AG09319 (cell line): ENCODE measurements at regions not wholly inside any gene's neighbourhood (a gene's known extent, or its start where the extent isn't known, plus 50 kb on each side); places are given as distances from the start of the nearest gene placed in this dataset.

Experiments used
- DNase-seq: peaks from one replicate; pipeline ENCODE4 v3.0.0-alpha.2; 2010; ENCODE audit warnings: low read depth; ENCODE audit errors: extremely low read depth
- CTCF ChIP-seq: IDR thresholded peaks from 2 replicates; pipeline ENCODE4 v1.5.1; 2011; ENCODE audit warnings: low read depth, mild to moderate bottlenecking, inconsistent platforms, low read length, moderate library complexity

- DNase-seq, result no peak
- TF ChIP-seq CTCF, result no peak
These were observed 135.2 kb upstream of the GADL1 start for GRCh38 chr3:31029706-31030105.

- TF ChIP-seq CTCF, result no peak
- no peak for DNase-seq
These were observed 141.2 kb upstream of the GADL1 start for GRCh38 chr3:31035681-31036080.

- TF ChIP-seq CTCF, result no peak
- no peak for DNase-seq
These were observed 143.8 kb upstream of the GADL1 start for GRCh38 chr3:31038086-31038739.

- no peak for DNase-seq
- no peak for TF ChIP-seq CTCF
These were observed 144.7 kb upstream of the GADL1 start for GRCh38 chr3:31039145-31039544.

- peak; percentile 14 for DNase-seq
- no peak for TF ChIP-seq CTCF
These were observed 146.9 kb upstream of the GADL1 start for GRCh38 chr3:31041161-31041978.

GRCh38 chr3:31043184-31043819 lies 148.8 kb upstream of the GADL1 start:
- no peak for DNase-seq
- TF ChIP-seq CTCF, result no peak

GRCh38 chr3:31047673-31048072 lies 153.2 kb upstream of the GADL1 start:
- DNase-seq, result no peak
- TF ChIP-seq CTCF, result no peak
